Mesendoderm (in vitro differentiated cells): ENCODE measurements at regions not wholly inside any gene's neighbourhood (a gene's known extent, or its start where the extent isn't known, plus 50 kb on each side); places are given as distances from the start of the nearest gene placed in this dataset.

Source experiments
- DNase-seq: peaks from one replicate; pipeline ENCODE4 v3.0.0; 2013
- H2AK5ac ChIP-seq: 2 replicates; pipeline ENCODE4 v1.6.1; 2013; ENCODE audit warnings: low read length, inconsistent platforms
- H2BK120ac ChIP-seq: 2 replicates; pipeline ENCODE4 v1.6.1; 2013; ENCODE audit warnings: low read depth, mild to moderate bottlenecking, low read length, moderate library complexity, mixed read lengths
- H2BK15ac ChIP-seq: replicated peaks from 2 replicates; pipeline ENCODE4 v1.6.1; 2013; ENCODE audit warnings: low read depth, mild to moderate bottlenecking, moderate library complexity
- H2BK5ac ChIP-seq: 2 replicates; pipeline ENCODE4 v1.6.1; 2013; ENCODE audit warnings: low read length, inconsistent platforms
- H3K18ac ChIP-seq: 2 replicates; pipeline ENCODE4 v1.6.1; 2013; ENCODE audit warnings: mild to moderate bottlenecking, low read length, mixed read lengths
- H3K23ac ChIP-seq: one replicate; pipeline ENCODE4 v1.6.1; 2013; ENCODE audit warnings: low read length
- H3K27ac ChIP-seq: 2 replicates; pipeline ENCODE4 v1.5.1; 2013; ENCODE audit warnings: low read depth, mild to moderate bottlenecking, inconsistent platforms, low read length, moderate library complexity
- H3K27me3 ChIP-seq: 2 replicates; pipeline ENCODE4 v1.6.1; 2013; ENCODE audit warnings: low read length, control low read depth, mild to moderate bottlenecking, inconsistent platforms; ENCODE audit not compliant: insufficient read depth, poor library complexity
- H3K36me3 ChIP-seq: 2 replicates; pipeline ENCODE4 v1.6.1; 2013; ENCODE audit warnings: low read length, inconsistent platforms; ENCODE audit not compliant: control insufficient read depth, insufficient read depth
- H3K4ac ChIP-seq: one replicate; pipeline ENCODE4 v1.6.1; 2013; ENCODE audit warnings: low read depth, mild to moderate bottlenecking, low read length, moderate library complexity
- H3K4me1 ChIP-seq: 2 replicates; pipeline ENCODE4 v1.6.1; 2013; ENCODE audit warnings: low read depth, low read length, inconsistent platforms; ENCODE audit not compliant: control insufficient read depth
- H3K4me2 ChIP-seq: 2 replicates; pipeline ENCODE4 v1.6.1; 2013; ENCODE audit warnings: low read length
- H3K4me3 ChIP-seq: 2 replicates; pipeline ENCODE4 v1.5.1; 2013; ENCODE audit warnings: mild to moderate bottlenecking, low read length
- H3K56ac ChIP-seq: one replicate; pipeline ENCODE4 v1.6.1; 2013; ENCODE audit warnings: low read length
- H3K79me1 ChIP-seq: 2 replicates; pipeline ENCODE4 v1.6.1; 2013; ENCODE audit warnings: low read length, inconsistent platforms
- H3K79me2 ChIP-seq: 2 replicates; pipeline ENCODE4 v1.6.1; 2013; ENCODE audit warnings: mild to moderate bottlenecking, low read length; ENCODE audit not compliant: control insufficient read depth, insufficient read depth
- H3K9ac ChIP-seq: 2 replicates; pipeline ENCODE4 v1.6.1; 2013; ENCODE audit warnings: low read length, inconsistent platforms
- H4K5ac ChIP-seq: one replicate; pipeline ENCODE4 v1.6.1; 2013; ENCODE audit warnings: low read length
- H4K8ac ChIP-seq: one replicate; pipeline ENCODE4 v1.6.1; 2013; ENCODE audit warnings: low read depth, mild to moderate bottlenecking, control low read depth, low read length, moderate library complexity
- WGBS: extraction: QIAGEN DNeasy Blood & Tissue Kit; methylation state at CpG from one replicate; pipeline ENCODE4 v1.1.7; 2013; ENCODE audit warnings: low lambda C conversion rate, missing lambda C conversion rate; ENCODE audit not compliant: insufficient coverage; ENCODE audit errors: extremely low coverage; 5-methylcytosine and 5-hydroxymethylcytosine counted together

DNA sequence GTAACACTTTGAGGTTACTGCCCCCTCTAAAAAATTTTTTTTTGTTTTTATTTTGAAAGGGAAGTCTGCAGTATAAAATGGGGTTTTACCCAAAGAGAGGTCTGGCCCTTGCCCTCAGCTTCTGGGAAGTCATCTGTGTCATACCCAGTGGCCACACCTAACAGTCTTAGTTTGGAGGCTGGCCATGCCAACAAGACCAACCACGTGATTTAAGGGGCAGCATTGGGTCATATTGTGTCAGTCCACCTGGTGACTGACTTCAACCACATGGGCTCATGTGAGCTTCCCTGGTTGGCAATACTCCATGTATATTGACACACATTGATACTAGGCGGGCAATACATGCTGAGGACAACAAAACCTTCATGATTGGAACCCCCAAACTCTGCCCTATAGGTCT is 173.9 kb downstream of the GXYLT1 start:
- no peaks in the 10 kb centered on the region for H3K36me3 ChIP-seq
- H2BK5ac ChIP-seq: no peak overlapping the region
- H2BK15ac ChIP-seq: no peak overlapping the region
- H4K5ac ChIP-seq: no peak overlapping the region
- H3K18ac ChIP-seq: no peak overlapping the region
- H3K4me3 ChIP-seq: no peak overlapping the region
- no peak overlapping the region for H4K8ac ChIP-seq
- H2AK5ac ChIP-seq: no peak overlapping the region
- no peaks in the 10 kb centered on the region for H3K79me1 ChIP-seq
- no peak overlapping the region for H2BK120ac ChIP-seq
- no peak overlapping the region for H3K27ac ChIP-seq
- no peak for DNase-seq
- no peak overlapping the region for H3K23ac ChIP-seq
- H3K4ac ChIP-seq: no peak overlapping the region
- no peak overlapping the region for H3K9ac ChIP-seq
- no peaks in the 10 kb centered on the region for H3K27me3 ChIP-seq
- whole genome bisulfite sequencing: no CpG with 5 or more reads among the region's 2 CpGs
- no peaks in the 10 kb centered on the region for H3K79me2 ChIP-seq
- H3K56ac ChIP-seq: no peak overlapping the region
- H3K4me1 ChIP-seq: peaks cover 3% of the 10 kb centered on the region
- H3K4me2 ChIP-seq: no peak overlapping the region

DNA sequence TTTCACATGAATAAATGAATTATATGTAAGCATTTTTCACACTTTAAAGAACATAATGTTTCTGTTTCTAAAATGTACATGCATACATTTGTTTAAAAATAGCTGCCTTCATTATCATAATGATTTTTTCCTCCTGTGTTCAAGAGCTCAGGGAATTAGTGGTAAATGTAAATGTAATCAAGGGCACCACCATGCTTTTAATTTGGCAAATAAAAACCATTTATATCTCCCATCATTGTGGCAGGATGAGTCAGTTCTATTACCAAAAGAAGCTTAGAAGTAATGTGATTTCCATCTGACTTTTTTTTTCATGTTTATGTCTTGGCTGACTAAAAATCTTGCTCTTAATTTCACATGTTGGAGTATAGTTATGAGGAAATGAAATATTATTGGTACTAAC is 176.1 kb downstream of the GXYLT1 start:
- Histone ChIP-seq H3K4me3 (no peak overlapping the region), H4K5ac (no peak overlapping the region), H2BK120ac (no peak overlapping the region), H3K4me1 (peaks cover 3% of the 10 kb centered on the region), H3K79me1 (no peaks in the 10 kb centered on the region), H3K79me2 (no peaks in the 10 kb centered on the region), H3K56ac (no peak overlapping the region), H3K27ac (no peak overlapping the region), H2BK15ac (no peak overlapping the region), H4K8ac (no peak overlapping the region), H3K27me3 (no peaks in the 10 kb centered on the region), H3K36me3 (no peaks in the 10 kb centered on the region), H2BK5ac (no peak overlapping the region), H2AK5ac (no peak overlapping the region), H3K4me2 (no peak overlapping the region), H3K23ac (no peak overlapping the region), H3K9ac (no peak overlapping the region), H3K4ac (no peak overlapping the region), H3K18ac (no peak overlapping the region)
- DNase-seq: no peak

DNA sequence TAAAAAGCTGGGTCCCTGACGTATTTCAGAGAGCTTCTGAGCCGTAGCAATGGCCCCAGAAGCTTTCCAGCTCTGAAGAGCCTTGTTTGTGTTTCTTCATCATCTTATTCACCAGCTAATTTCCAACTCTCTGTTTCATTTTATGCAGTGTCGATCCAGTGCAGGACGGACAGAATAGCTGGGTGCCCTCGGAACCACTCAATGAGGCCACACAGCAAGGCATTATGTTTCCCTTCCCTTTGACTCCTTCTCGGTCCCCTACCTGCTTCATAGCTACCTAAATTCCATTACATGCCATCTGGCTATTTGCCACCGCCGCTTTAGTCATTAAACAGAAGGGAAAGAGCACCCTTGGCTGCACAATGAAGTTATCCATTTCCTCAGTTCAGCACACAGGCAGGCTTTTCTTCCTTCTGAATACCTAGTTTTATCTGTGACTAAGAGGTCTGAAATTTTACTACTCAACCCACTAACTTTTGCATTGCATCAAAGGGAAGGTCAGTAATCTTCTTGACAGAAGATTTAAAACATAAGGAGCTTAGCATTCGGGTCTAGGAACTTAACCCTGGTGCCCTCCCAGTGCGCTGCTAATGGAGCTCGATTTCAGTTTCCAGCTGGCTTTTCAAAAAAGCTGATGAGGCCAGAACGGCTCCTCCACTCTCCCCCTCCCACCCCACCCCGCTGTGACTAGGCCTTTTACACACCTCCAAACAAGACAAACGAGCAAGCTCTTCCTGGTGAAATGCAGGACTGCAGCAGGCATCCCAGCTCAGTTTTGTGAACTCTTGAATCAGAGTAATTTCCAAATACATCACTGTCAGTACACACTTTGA is 176.8 kb downstream of the GXYLT1 start:
- Histone ChIP-seq H3K79me1 (no peaks in the 10 kb centered on the region), H3K56ac (no peak overlapping the region), H2BK15ac (no peak overlapping the region), H3K4me1 (peaks cover 3% of the 10 kb centered on the region), H3K4me2 (no peak overlapping the region), H4K5ac (no peak overlapping the region), H3K27me3 (no peaks in the 10 kb centered on the region), H3K36me3 (no peaks in the 10 kb centered on the region), H3K18ac (no peak overlapping the region), H4K8ac (no peak overlapping the region), H3K9ac (no peak overlapping the region), H3K27ac (peak overlapping the region; percentile 25), H3K79me2 (no peaks in the 10 kb centered on the region), H3K4ac (no peak overlapping the region), H3K23ac (no peak overlapping the region), H2BK120ac (no peak overlapping the region), H2AK5ac (no peak overlapping the region), H2BK5ac (no peak overlapping the region), H3K4me3 (no peak overlapping the region)
- peak; percentile 85 for DNase-seq
- WGBS: no CpG with 5 or more reads among the region's 14 CpGs

DNA sequence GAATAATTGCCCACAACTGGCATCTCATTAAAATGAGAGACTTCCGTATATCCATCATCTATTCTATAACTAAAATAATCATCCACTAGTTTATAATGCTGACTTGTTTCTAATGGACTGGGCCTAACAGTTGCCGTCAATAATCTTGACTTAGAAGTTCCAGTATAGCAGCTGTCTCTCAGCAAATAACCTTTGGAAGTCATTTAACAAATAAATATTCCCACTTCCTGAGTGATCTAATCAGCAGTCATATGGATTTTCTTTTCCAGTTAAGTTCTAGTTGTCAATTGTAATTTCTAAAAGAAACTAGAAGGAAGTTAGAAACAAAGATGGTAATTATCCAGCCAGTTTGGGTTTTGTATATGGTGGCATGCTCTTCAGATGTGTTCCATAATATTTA is 177.8 kb downstream of the GXYLT1 start:
- Histone ChIP-seq H3K9ac (no peak overlapping the region), H2BK15ac (no peak overlapping the region), H2BK120ac (no peak overlapping the region), H3K79me2 (no peaks in the 10 kb centered on the region), H3K4me1 (peaks cover 3% of the 10 kb centered on the region), H4K5ac (no peak overlapping the region), H3K23ac (no peak overlapping the region), H3K18ac (no peak overlapping the region), H3K79me1 (no peaks in the 10 kb centered on the region), H3K27ac (no peak overlapping the region), H3K4me2 (no peak overlapping the region), H2AK5ac (no peak overlapping the region), H4K8ac (no peak overlapping the region), H3K36me3 (no peaks in the 10 kb centered on the region), H3K4ac (no peak overlapping the region), H3K4me3 (no peak overlapping the region), H2BK5ac (no peak overlapping the region), H3K27me3 (no peaks in the 10 kb centered on the region), H3K56ac (no peak overlapping the region)
- WGBS: 100% methylated on average over 1 of the region's 2 CpGs
- no peak for DNase-seq

DNA sequence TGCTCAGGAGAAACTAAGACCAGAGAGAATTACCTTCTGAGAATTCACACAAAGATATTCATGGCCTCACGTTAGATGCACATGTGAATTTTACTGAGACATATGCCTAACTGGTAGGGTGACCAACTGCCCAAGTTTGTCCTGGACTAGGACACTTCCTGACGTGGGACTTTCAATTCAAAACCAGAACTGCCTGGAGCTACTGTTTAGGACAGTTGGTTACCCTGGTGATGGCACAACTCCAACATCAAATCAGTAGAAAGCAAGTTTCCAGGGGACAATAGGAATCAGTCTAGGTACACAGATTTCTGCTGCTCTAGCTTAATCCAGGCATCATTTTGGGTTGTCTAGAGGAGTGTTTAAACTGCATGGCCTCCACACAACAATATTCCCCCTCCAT is 178.7 kb downstream of the GXYLT1 start:
- WGBS: no CpG with 5 or more reads among the region's 2 CpGs
- Histone ChIP-seq H2AK5ac (no peak overlapping the region), H3K9ac (no peak overlapping the region), H3K27me3 (no peaks in the 10 kb centered on the region), H3K79me2 (no peaks in the 10 kb centered on the region), H4K5ac (no peak overlapping the region), H3K56ac (no peak overlapping the region), H3K79me1 (no peaks in the 10 kb centered on the region), H3K36me3 (no peaks in the 10 kb centered on the region), H3K23ac (no peak overlapping the region), H3K4me3 (no peak overlapping the region), H4K8ac (no peak overlapping the region), H2BK15ac (no peak overlapping the region), H3K27ac (no peak overlapping the region), H3K4me1 (peaks cover 3% of the 10 kb centered on the region), H3K18ac (no peak overlapping the region), H2BK5ac (no peak overlapping the region), H3K4ac (no peak overlapping the region), H3K4me2 (no peak overlapping the region), H2BK120ac (no peak overlapping the region)
- DNase-seq: no peak

DNA sequence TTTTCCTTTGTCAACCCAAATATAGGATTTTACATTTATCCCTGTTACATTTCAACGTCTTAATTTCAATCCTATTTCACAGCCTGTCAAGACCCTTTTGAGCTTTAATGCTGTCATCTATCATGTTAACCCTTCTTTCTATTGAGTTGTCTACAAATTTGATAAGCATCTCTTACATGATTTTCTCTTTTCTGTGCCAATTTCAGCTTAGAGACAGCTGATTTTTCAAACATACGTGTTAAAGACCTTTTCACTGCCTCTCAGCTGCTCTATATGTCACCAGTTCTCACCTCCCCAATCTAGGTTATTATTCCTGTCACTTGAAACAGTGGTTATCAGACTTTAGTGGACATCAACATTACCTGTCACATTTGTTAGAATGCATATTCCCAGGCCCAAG is 181.3 kb downstream of the GXYLT1 start:
- H3K4me3 ChIP-seq: no peak overlapping the region
- H3K4me1 ChIP-seq: peaks cover 3% of the 10 kb centered on the region
- no peak overlapping the region for H4K5ac ChIP-seq
- H2BK15ac ChIP-seq: no peak overlapping the region
- H3K79me1 ChIP-seq: no peaks in the 10 kb centered on the region
- no peaks in the 10 kb centered on the region for H3K79me2 ChIP-seq
- H3K36me3 ChIP-seq: no peaks in the 10 kb centered on the region
- no peak overlapping the region for H3K4me2 ChIP-seq
- DNase-seq: no peak
- H3K9ac ChIP-seq: no peak overlapping the region
- no CpG with 5 or more reads among the region's 2 CpGs for WGBS
- no peak overlapping the region for H3K18ac ChIP-seq
- no peak overlapping the region for H3K4ac ChIP-seq
- H3K23ac ChIP-seq: no peak overlapping the region
- no peak overlapping the region for H2BK5ac ChIP-seq
- H2AK5ac ChIP-seq: no peak overlapping the region
- no peak overlapping the region for H2BK120ac ChIP-seq
- H3K56ac ChIP-seq: no peak overlapping the region
- no peak overlapping the region for H4K8ac ChIP-seq
- no peaks in the 10 kb centered on the region for H3K27me3 ChIP-seq
- H3K27ac ChIP-seq: no peak overlapping the region
